HEK293T (cell line): ENCODE measurements at regions not wholly inside any gene's neighbourhood (a gene's known extent, or its start where the extent isn't known, plus 50 kb on each side); places are given as distances from the start of the nearest gene placed in this dataset.

Experiments used
- CTCF ChIA-PET: fragments of 350-600 bp; formaldehyde crosslinking; extraction: SDS; loops from one replicate; lab custom pipeline; 2021; ENCODE audit warnings: antibody characterized with exemption, inconsistent platforms; lab: Yijun Ruan, JAX
- POLR2A ChIA-PET: fragments of 350-600 bp; formaldehyde crosslinking; extraction: SDS; loops from one replicate; lab custom pipeline; 2020; ENCODE audit warnings: antibody characterized with exemption, inconsistent platforms; lab: Yijun Ruan, JAX
- DNase-seq: peaks from one replicate; pipeline ENCODE4 v3.0.0; 2012; ENCODE audit warnings: mixed read lengths; ENCODE audit errors: extremely low spot score
- ARNT ChIP-seq: fragments of 450-650 bp; IDR thresholded peaks from 2 replicates; pipeline ENCODE4 v1.6.1; 2017; ENCODE audit warnings: mild to moderate bottlenecking
- BHLHE40 ChIP-seq: fragments of 450-650 bp; IDR thresholded peaks from 2 replicates; pipeline ENCODE4 v1.6.1; 2016; ENCODE audit warnings: mild to moderate bottlenecking, moderate library complexity, borderline replicate concordance
- CTBP1 ChIP-seq: fragments of 450-650 bp; IDR thresholded peaks from 2 replicates; pipeline ENCODE4 v1.6.1; 2016; ENCODE audit warnings: borderline replicate concordance
- FOXA1 ChIP-seq: fragments of 450-650 bp; IDR thresholded peaks from 2 replicates; pipeline ENCODE4 v1.6.1; 2016; ENCODE audit warnings: mild to moderate bottlenecking
- FOXK2 ChIP-seq: fragments of 450-650 bp; IDR thresholded peaks from 2 replicates; pipeline ENCODE4 v1.6.1; 2016; ENCODE audit warnings: mild to moderate bottlenecking
- FOXM1 ChIP-seq: fragments of 450-650 bp; IDR thresholded peaks from 2 replicates; pipeline ENCODE4 v1.6.1; 2017; ENCODE audit warnings: mild to moderate bottlenecking, borderline replicate concordance
- HDGF ChIP-seq: fragments of 450-650 bp; IDR thresholded peaks from 2 replicates; pipeline ENCODE4 v1.6.1; 2017; ENCODE audit warnings: antibody characterized with exemption, borderline replicate concordance
- L3MBTL2 ChIP-seq: fragments of 450-650 bp; conservative IDR thresholded peaks from 2 replicates; pipeline ENCODE4 v1.6.1; 2016; ENCODE audit warnings: mild to moderate bottlenecking
- LEF1 ChIP-seq: fragments of 450-650 bp; IDR thresholded peaks from 2 replicates; pipeline ENCODE4 v1.6.1; 2017; ENCODE audit warnings: mild to moderate bottlenecking, borderline replicate concordance
- NFRKB ChIP-seq: fragments of 450-650 bp; IDR thresholded peaks from 2 replicates; pipeline ENCODE4 v1.6.1; 2016; ENCODE audit warnings: mild to moderate bottlenecking, moderate library complexity
- PKNOX1 ChIP-seq: fragments of 450-650 bp; IDR thresholded peaks from 2 replicates; pipeline ENCODE4 v1.6.1; 2016
- SP1 ChIP-seq: fragments of 450-650 bp; IDR thresholded peaks from 2 replicates; pipeline ENCODE4 v1.6.1; 2017
- SUZ12 ChIP-seq: fragments of 450-650 bp; IDR thresholded peaks from 2 replicates; pipeline ENCODE4 v1.6.1; 2016; ENCODE audit warnings: mild to moderate bottlenecking
- TARDBP ChIP-seq: fragments of 450-650 bp; IDR thresholded peaks from 2 replicates; pipeline ENCODE4 v1.6.1; 2016
- ZNF384 ChIP-seq: fragments of 450-650 bp; IDR thresholded peaks from 2 replicates; pipeline ENCODE4 v1.6.1; 2016

GRCh38 chr2:212777020-212777491 lies 238.5 kb upstream of the ERBB4 start:
- TF ChIP-seq NFRKB (no peak), ZNF384 (no peak), ARNT (no peak), L3MBTL2 (no peak), SUZ12 (no peak), FOXM1 (no peak), FOXK2 (no peak)
- POLR2A ChIA-PET, result no interaction called here
- DNase-seq, result peak; percentile 8
- CTCF ChIA-PET, result interaction anchor here (0.6 to 1.9 kb wide), 2 partner anchors 115 to 1177 kb away, joined by 3 to 5 read pairs; no protein-coding TSS in a partner anchor

- POLR2A ChIA-PET, result no interaction called here
- CTCF ChIA-PET, result no interaction called here
- no peak for TF ChIP-seq ZNF384
- no peak for TF ChIP-seq FOXA1
- TF ChIP-seq FOXK2, result no peak
- TF ChIP-seq PKNOX1, result no peak
- TF ChIP-seq L3MBTL2, result no peak
- no peak for TF ChIP-seq SUZ12
- no peak for TF ChIP-seq HDGF
- TF ChIP-seq LEF1, result no peak
- TF ChIP-seq BHLHE40, result no peak
- no peak for TF ChIP-seq FOXM1
- no peak for DNase-seq
These were observed 235.3 kb upstream of the ERBB4 start for GRCh38 chr2:212773808-212774339.

GRCh38 chr2:212770240-212770639 lies 231.6 kb upstream of the ERBB4 start:
- ChIA-PET CTCF (no interaction called here), POLR2A (no interaction called here)
- TF ChIP-seq LEF1 (no peak), FOXK2 (no peak), FOXA1 (no peak), HDGF (no peak), TARDBP (no peak), SP1 (no peak), ARNT (no peak)
- DNase-seq, result no peak

GRCh38 chr2:212766921-212767320 lies 228.3 kb upstream of the ERBB4 start:
- TF ChIP-seq NFRKB (no peak), PKNOX1 (peak; percentile 70), ZNF384 (no peak)
- DNase-seq, result no peak
- CTCF ChIA-PET, result no interaction called here
- POLR2A ChIA-PET, result no interaction called here

- ChIA-PET POLR2A (no interaction called here), CTCF (no interaction called here)
- DNase-seq, result no peak
- TF ChIP-seq SP1 (no peak), PKNOX1 (no peak)
These were observed 214.2 kb upstream of the ERBB4 start for GRCh38 chr2:212752730-212753351.

- no peak for DNase-seq
- CTCF ChIA-PET, result interaction anchor here (0.6 kb wide), 1 partner anchor 171 kb away, joined by 3 read pairs; no protein-coding TSS in a partner anchor
- TF ChIP-seq L3MBTL2 (no peak), LEF1 (no peak), SUZ12 (no peak)
- POLR2A ChIA-PET, result no interaction called here
These were observed 206.8 kb upstream of the ERBB4 start for GRCh38 chr2:212745359-212745758.

- TF ChIP-seq BHLHE40 (no peak), NFRKB (no peak), CTBP1 (no peak)
- no peak for DNase-seq
- CTCF ChIA-PET, result no interaction called here
- POLR2A ChIA-PET, result no interaction called here
These were observed 199.0 kb upstream of the ERBB4 start for GRCh38 chr2:212737392-212738172.
